Esophagus squamous epithelium (tissue), 5 donors: ENCODE measurements at regions not wholly inside any gene's neighbourhood (a gene's known extent, or its start where the extent isn't known, plus 50 kb on each side); places are given as distances from the start of the nearest gene placed in this dataset.

Experiments used
- DNase-seq: peaks from one replicate; lab custom pipeline; 2025; lab: John Stamatoyannopoulos, UW
- H3K27ac ChIP-seq, 4 donors: fragments of 200-600 bp; sonication (generic); one replicate each; pipeline ENCODE4 v1.5.1; 2016 to 2019; ENCODE audit warnings: mild to moderate bottlenecking in 1 of 4
- H3K27me3 ChIP-seq, 4 donors: fragments of 200-600 bp; sonication (generic); 1 replicate in 3 of 4; 2 replicates in 1 of 4; pipeline versions ENCODE4 v1.5.1 to v1.6.0; 2017 to 2021; ENCODE audit warnings: antibody characterized with exemption in 1 of 4
- H3K36me3 ChIP-seq, 3 donors: fragments of 200-600 bp; sonication (generic); one replicate each; pipeline ENCODE4 v1.5.1; 2016 to 2019
- H3K4me1 ChIP-seq, 3 donors: fragments of 200-600 bp; sonication (generic); one replicate each; pipeline ENCODE4 v1.5.1; 2017 to 2019
- H3K4me3 ChIP-seq, 4 donors: fragments of 200-600 bp; sonication (generic); 1 replicate in 3 of 4; 2 replicates in 1 of 4; pipeline ENCODE4 v1.5.1; 2016 to 2019; ENCODE audit warnings: mild to moderate bottlenecking in 2 of 4, moderate library complexity in 1 of 4
- H3K9me3 ChIP-seq, 3 donors: fragments of 200-600 bp; sonication (generic); one replicate each; pipeline ENCODE4 v1.5.1; 2016 to 2019
- POLR2A ChIP-seq, 4 donors: fragments of 450-650 bp; IDR thresholded peaks; one replicate each; pipeline ENCODE4 v1.6.1; 2017; ENCODE audit warnings: antibody characterized with exemption in 4 of 4, mild to moderate bottlenecking in 4 of 4, moderate library complexity in 3 of 4
- WGBS, 2 donors: methylation state at CpG; one replicate each; pipeline ENCODE4 v1.1.5; 2018; 5-methylcytosine and 5-hydroxymethylcytosine counted together
- intact Hi-C: fragments of 100-400 bp; cut with DNase I; formaldehyde crosslinking; loops from one replicate; pipeline ENCODE4 v1.15.0; 2022
- TF ChIP-seq, protein P1 (sequence below), 6 experiments: fragments of 450-650 bp in 4 of 6; fragments of 200-600 bp in 2 of 6; sonication (generic) in 2 of 6; IDR thresholded peaks; one replicate each; pipeline ENCODE4 v1.5.1; 2016 to 2019; ENCODE audit warnings: antibody characterized with exemption in 6 of 6, mild to moderate bottlenecking in 4 of 6, moderate library complexity in 4 of 6
- donor health status: DM: yes; HTN: yes; CAD: no.

DNA sequence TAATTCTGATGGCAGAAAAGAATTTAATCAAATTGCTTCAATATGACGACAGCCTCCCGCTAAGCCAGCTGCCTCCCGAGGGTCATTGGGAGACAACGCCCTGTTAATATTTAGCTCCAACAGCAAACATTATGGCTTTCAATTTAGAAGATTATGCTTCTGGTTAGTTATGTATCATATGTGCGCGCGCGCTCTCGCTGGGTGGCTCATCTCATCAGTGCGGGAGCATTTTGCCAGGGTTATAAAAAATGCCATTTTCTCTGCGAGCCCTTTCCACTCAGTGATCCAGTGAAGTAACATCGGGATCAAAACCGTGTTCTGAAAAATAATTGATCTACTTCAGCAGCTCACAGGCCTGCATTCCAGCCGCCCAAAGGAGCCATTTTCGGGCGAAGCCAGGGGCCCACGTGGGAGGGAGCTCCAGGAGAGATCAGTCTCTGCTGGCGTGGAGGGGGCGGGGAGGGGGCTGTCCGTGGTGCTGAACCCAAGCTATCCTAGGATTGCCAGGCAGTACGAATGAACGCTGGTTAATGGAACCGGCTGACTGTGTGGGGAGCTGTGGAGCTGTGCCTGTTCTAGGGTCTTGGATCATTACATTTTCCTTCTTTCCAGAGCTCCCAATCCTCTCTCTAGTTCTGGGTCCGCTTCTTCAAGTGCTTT is 219.1 kb upstream of the ZC3H12A start:
- intact Hi-C loops, result no loop called here
- WGBS, 2 donors, result 17 to 24% methylated on average over 23 of the region's 24 CpGs
- DNase-seq, result no peak
- H3K27ac ChIP-seq, result no peak overlapping the region
- peaks cover 0 to 70% (median 3%) of the 10 kb centered on the region in 4 donors for H3K27me3 ChIP-seq
- H3K4me1 ChIP-seq, result no peaks in the 10 kb centered on the region
- no peaks in the 10 kb centered on the region for H3K36me3 ChIP-seq
- TF ChIP-seq POLR2A (IDR thresholded peaks at IDR 0.05), result no peak
- TF ChIP-seq, protein P1, sequence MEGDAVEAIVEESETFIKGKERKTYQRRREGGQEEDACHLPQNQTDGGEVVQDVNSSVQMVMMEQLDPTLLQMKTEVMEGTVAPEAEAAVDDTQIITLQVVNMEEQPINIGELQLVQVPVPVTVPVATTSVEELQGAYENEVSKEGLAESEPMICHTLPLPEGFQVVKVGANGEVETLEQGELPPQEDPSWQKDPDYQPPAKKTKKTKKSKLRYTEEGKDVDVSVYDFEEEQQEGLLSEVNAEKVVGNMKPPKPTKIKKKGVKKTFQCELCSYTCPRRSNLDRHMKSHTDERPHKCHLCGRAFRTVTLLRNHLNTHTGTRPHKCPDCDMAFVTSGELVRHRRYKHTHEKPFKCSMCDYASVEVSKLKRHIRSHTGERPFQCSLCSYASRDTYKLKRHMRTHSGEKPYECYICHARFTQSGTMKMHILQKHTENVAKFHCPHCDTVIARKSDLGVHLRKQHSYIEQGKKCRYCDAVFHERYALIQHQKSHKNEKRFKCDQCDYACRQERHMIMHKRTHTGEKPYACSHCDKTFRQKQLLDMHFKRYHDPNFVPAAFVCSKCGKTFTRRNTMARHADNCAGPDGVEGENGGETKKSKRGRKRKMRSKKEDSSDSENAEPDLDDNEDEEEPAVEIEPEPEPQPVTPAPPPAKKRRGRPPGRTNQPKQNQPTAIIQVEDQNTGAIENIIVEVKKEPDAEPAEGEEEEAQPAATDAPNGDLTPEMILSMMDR (IDR thresholded peaks at IDR 0.05), result no peak
- H3K4me3 ChIP-seq, result no peak overlapping the region
- no peaks in the 10 kb centered on the region for H3K9me3 ChIP-seq

DNA sequence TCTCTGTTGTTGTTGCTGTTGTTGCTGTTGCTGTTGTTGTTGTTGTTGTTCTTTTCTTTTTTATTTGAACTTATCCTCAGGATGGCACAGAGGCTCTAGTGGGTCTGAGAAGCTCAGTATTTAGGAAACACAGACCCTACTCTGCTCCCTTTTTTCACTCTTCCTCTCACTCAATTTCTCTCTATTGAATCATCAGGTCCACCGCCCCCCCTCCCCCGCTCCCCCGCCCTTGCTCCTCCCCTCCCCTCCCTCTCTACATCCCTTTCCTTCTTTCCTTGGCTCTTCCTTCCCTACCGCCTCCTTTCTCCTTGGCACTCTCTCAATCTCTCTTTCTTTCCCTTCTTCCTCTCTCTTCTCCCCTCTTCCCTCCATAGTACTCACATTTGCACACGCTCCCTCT is 218.5 kb upstream of the ZC3H12A start:
- Histone ChIP-seq H3K9me3 (no peaks in the 10 kb centered on the region), H3K36me3 (no peaks in the 10 kb centered on the region), H3K27ac (no peak overlapping the region), H3K4me3 (no peak overlapping the region), H3K27me3 (peaks cover 0 to 76% (median 3%) of the 10 kb centered on the region in 4 donors), H3K4me1 (no peaks in the 10 kb centered on the region)
- 18 to 22% methylated on average over 3 to 5 of the region's 5 CpGs for WGBS, 2 donors
- no peak for TF ChIP-seq POLR2A (IDR thresholded peaks at IDR 0.05)
- TF ChIP-seq, protein P1 (IDR thresholded peaks at IDR 0.05), result no peak
- intact Hi-C loops, result no loop called here
- no peak for DNase-seq

DNA sequence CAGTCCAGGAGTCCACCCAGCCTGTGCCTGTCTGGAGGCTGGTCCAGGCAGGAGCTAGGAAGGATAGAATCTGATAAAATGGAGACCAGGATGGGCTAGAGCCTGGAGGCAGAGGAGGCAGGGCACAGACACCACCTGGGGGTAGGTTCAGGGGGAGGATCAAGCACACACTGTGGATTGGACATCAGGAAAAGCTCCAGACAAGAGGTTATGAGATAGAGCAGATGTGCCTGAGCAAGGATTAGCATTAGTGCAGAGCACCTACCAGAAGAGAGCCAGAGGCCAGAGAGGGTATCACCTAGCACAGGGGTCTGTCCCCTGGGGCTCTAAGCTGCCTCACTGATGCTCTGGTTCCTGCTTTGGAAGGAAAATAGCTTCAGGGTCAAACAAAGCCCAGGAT is 216.7 kb upstream of the ZC3H12A start:
- TF ChIP-seq POLR2A (IDR thresholded peaks at IDR 0.05), result no peak
- TF ChIP-seq, protein P1 (IDR thresholded peaks at IDR 0.05), result no peak
- H3K27ac ChIP-seq, result no peak overlapping the region
- no peaks in the 10 kb centered on the region for H3K9me3 ChIP-seq
- no peak overlapping the region for H3K4me3 ChIP-seq
- intact Hi-C loops, result no loop called here
- H3K4me1 ChIP-seq, result no peaks in the 10 kb centered on the region
- DNase-seq, result no peak
- H3K27me3 ChIP-seq, result peaks cover 0 to 91% (median 3%) of the 10 kb centered on the region in 4 donors
- no peaks in the 10 kb centered on the region for H3K36me3 ChIP-seq

DNA sequence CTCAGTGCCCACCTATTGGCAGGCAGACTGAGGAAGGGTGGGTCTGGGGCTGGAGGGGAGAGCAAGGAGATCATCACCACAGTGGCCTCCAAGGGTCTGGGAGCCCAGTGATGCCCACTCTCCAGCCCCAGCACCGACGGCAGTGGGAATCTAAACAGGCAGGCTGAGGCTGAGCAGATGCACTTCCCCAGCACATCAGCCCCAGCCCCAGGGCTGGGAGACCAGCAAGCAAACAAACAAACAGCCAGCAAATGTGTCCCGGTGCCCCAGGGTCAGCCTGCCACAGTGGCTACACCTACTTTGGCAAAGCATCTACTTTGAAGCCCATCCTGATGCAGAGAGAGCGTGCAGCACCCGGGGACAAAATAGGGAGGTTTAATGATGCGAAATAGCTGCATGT is 216.3 kb upstream of the ZC3H12A start:
- no peak overlapping the region for H3K4me3 ChIP-seq
- TF ChIP-seq POLR2A (IDR thresholded peaks at IDR 0.05), result no peak
- TF ChIP-seq, protein P1 (IDR thresholded peaks at IDR 0.05), result no peak
- DNase-seq, result no peak
- H3K4me1 ChIP-seq, result no peaks in the 10 kb centered on the region
- WGBS, 2 donors, result 42% methylated on average over 2 to 5 of the region's 6 CpGs
- H3K27me3 ChIP-seq, result peaks cover 0 to 94% (median 3%) of the 10 kb centered on the region in 4 donors
- H3K36me3 ChIP-seq, result no peaks in the 10 kb centered on the region
- intact Hi-C loops, result no loop called here
- H3K27ac ChIP-seq, result no peak overlapping the region
- H3K9me3 ChIP-seq, result no peaks in the 10 kb centered on the region

DNA sequence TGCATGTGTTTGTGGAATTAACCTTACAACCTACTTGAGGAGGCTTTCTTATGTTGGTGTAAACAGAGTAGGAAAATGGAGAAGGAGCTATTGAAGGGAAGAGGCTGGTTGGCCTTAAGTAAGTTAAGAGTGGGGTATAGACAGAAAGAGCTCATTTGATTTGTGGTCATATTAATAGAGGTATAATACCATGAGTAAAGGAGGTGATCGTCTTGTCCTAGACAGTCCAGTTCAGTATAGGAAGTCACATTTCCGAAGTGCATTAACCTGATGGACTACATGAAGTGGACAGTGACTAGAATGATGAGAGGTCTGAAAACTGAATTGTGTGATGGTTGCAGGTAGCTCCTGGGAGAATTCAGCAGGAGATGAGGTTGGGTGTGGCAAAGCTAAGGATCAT is 215.4 kb upstream of the ZC3H12A start:
- 57 to 63% methylated on average over 2 of the region's 2 CpGs for WGBS, 2 donors
- Histone ChIP-seq H3K36me3 (no peaks in the 10 kb centered on the region), H3K4me3 (no peak overlapping the region), H3K27me3 (peaks cover 0 to 95% (median 3%) of the 10 kb centered on the region in 4 donors), H3K27ac (no peak overlapping the region), H3K4me1 (no peaks in the 10 kb centered on the region), H3K9me3 (no peaks in the 10 kb centered on the region)
- intact Hi-C loops, result no loop called here
- no peak for DNase-seq
- TF ChIP-seq POLR2A (IDR thresholded peaks at IDR 0.05), result no peak
- TF ChIP-seq, protein P1 (IDR thresholded peaks at IDR 0.05), result no peak
